Skeletal muscle satellite cell (primary cell): ENCODE measurements at regions not wholly inside any gene's neighbourhood (a gene's known extent, or its start where the extent isn't known, plus 50 kb on each side); places are given as distances from the start of the nearest gene placed in this dataset.
A peak's percentile ranks its signal among the peaks of the same experiment; 100 is the strongest.

Experiments
- H3K27me3 ChIP-seq: 2 replicates; pipeline ENCODE4 v1.7.0; 2013; ENCODE audit warnings: low read length; ENCODE audit not compliant: control insufficient read depth, insufficient read depth
- H3K36me3 ChIP-seq: 2 replicates; pipeline ENCODE4 v1.7.0; 2013; ENCODE audit warnings: mild to moderate bottlenecking, control low read depth, low read length; ENCODE audit not compliant: insufficient read depth
- H3K4me1 ChIP-seq: 2 replicates; pipeline ENCODE4 v1.7.0; 2013; ENCODE audit warnings: low read length; ENCODE audit not compliant: control insufficient read depth, insufficient read depth
- H3K4me2 ChIP-seq: 2 replicates; pipeline ENCODE4 v1.7.0; 2013; ENCODE audit warnings: mild to moderate bottlenecking, low read length
- H3K4me3 ChIP-seq: 2 replicates; pipeline ENCODE4 v1.7.0; 2013; ENCODE audit warnings: low read length
- H3K9ac ChIP-seq: 2 replicates; pipeline ENCODE4 v1.7.0; 2013; ENCODE audit warnings: mild to moderate bottlenecking, low read depth, low read length, moderate library complexity
- H3K9me3 ChIP-seq: replicated peaks from 2 replicates; pipeline ENCODE4 v1.7.0; 2013; ENCODE audit warnings: mild to moderate bottlenecking, control low read depth, low read length

DNA sequence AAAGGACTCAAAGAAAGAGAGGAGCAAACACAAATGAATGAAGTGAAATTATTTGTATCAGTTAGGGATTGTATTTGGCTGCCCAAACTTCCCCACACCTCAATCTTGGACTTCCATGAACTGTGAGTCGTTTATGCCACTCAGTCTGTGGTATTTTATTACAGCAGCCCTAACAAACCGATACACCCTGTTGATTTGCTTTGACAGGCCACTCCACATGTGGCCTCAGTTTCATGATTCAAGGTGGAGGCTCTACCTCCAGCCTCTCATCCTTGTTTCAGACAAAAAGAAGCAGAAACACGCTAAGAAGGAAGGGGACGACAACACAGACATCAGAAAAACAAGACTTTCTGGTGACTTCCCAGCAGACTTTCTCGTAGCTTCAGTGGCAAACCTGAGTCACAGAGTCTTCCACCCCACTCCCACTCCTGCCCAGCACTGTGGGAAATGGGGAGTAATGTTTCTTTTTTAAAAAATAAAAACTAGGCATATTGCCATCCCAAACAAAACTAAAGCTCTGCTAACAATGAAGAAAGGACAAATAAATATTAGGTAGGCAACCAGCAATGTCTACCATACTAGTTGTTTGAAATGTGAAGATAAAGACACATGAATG, 52.2 kb upstream of the ABCA1 start:
- peaks cover 8% of the 10 kb centered on the region for H3K4me1 ChIP-seq
- H3K4me3 ChIP-seq, result no peak overlapping the region
- H3K4me2 ChIP-seq, result no peak overlapping the region
- no peaks in the 10 kb centered on the region for H3K36me3 ChIP-seq
- no peaks in the 10 kb centered on the region for H3K27me3 ChIP-seq
- no peak overlapping the region for H3K9ac ChIP-seq
- H3K9me3 ChIP-seq, result no peaks in the 10 kb centered on the region

GRCh38 chr9:104981543-104982129, 53.7 kb upstream of the ABCA1 start:
- H3K4me1 ChIP-seq, result peaks cover 8% of the 10 kb centered on the region
- no peak overlapping the region for H3K9ac ChIP-seq
- H3K4me2 ChIP-seq, result no peak overlapping the region
- H3K9me3 ChIP-seq, result no peaks in the 10 kb centered on the region
- H3K4me3 ChIP-seq, result no peak overlapping the region
- H3K36me3 ChIP-seq, result no peaks in the 10 kb centered on the region
- H3K27me3 ChIP-seq, result no peaks in the 10 kb centered on the region

DNA sequence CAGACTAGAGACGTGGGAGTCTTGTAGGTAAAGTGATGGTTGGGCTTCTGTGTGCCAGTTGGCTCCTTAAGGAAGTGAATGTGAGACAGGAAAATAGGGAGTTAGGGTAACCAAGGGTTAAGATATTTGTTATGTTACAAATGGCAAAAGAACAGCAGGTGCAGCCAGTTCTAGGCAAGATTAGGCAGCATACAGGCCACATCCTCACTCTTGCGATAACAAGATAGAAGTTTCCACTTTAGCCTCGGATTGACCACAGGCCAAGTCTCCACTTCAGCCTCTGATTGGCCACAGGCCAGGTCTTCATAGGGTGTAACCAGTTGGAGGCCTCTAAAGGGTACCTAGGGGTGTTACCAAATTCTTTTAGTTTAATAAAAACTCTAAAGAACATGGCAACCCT, 54.6 kb upstream of the ABCA1 start:
- no peak overlapping the region for H3K4me3 ChIP-seq
- no peaks in the 10 kb centered on the region for H3K36me3 ChIP-seq
- no peaks in the 10 kb centered on the region for H3K27me3 ChIP-seq
- H3K9me3 ChIP-seq, result no peaks in the 10 kb centered on the region
- no peak overlapping the region for H3K4me2 ChIP-seq
- peaks cover 8% of the 10 kb centered on the region for H3K4me1 ChIP-seq
- H3K9ac ChIP-seq, result no peak overlapping the region

- Histone ChIP-seq H3K9ac (no peak overlapping the region), H3K4me3 (no peak overlapping the region), H3K4me2 (no peak overlapping the region), H3K9me3 (no peaks in the 10 kb centered on the region), H3K4me1 (peaks cover 8% of the 10 kb centered on the region), H3K27me3 (no peaks in the 10 kb centered on the region), H3K36me3 (no peaks in the 10 kb centered on the region)
Observed at GRCh38 chr9:104983491-104983890, 55.5 kb upstream of the ABCA1 start.

- no peak overlapping the region for H3K9ac ChIP-seq
- no peak overlapping the region for H3K4me3 ChIP-seq
- H3K4me1 ChIP-seq, result peaks cover 8% of the 10 kb centered on the region
- H3K36me3 ChIP-seq, result no peaks in the 10 kb centered on the region
- H3K4me2 ChIP-seq, result no peak overlapping the region
- no peaks in the 10 kb centered on the region for H3K9me3 ChIP-seq
- H3K27me3 ChIP-seq, result no peaks in the 10 kb centered on the region
Observed at GRCh38 chr9:104984121-104984520, 56.2 kb upstream of the ABCA1 start.

DNA sequence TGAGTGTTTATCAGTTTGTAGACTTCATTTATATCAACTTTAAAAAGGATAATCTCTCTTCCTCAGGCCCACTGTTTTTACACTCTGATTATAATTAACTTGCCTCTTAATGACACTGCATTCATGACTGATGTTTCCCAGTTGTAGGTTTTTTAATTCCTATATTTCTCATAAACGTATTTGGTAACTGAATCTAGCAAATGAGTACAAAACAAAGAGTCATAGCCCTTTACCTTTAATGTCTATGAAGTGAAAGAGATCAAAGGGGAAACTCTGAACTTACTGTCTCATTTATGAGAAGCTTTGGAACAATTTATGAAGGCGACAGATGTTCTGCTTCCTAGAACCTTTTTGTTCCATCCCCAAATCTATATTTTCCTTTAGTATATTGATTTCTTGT, 56.6 kb upstream of the ABCA1 start:
- Histone ChIP-seq H3K9me3 (no peaks in the 10 kb centered on the region), H3K27me3 (no peaks in the 10 kb centered on the region), H3K4me2 (no peak overlapping the region), H3K4me1 (peaks cover 8% of the 10 kb centered on the region), H3K9ac (no peak overlapping the region), H3K36me3 (no peaks in the 10 kb centered on the region), H3K4me3 (no peak overlapping the region)

GRCh38 chr9:104984948-104985347, 57.0 kb upstream of the ABCA1 start:
- Histone ChIP-seq H3K4me3 (no peak overlapping the region), H3K9me3 (no peaks in the 10 kb centered on the region), H3K9ac (no peak overlapping the region), H3K4me2 (no peak overlapping the region), H3K27me3 (no peaks in the 10 kb centered on the region), H3K4me1 (peaks cover 8% of the 10 kb centered on the region), H3K36me3 (no peaks in the 10 kb centered on the region)

- H3K36me3 ChIP-seq, result no peaks in the 10 kb centered on the region
- peaks cover 7% of the 10 kb centered on the region for H3K4me1 ChIP-seq
- no peak overlapping the region for H3K9ac ChIP-seq
- H3K4me2 ChIP-seq, result no peak overlapping the region
- H3K27me3 ChIP-seq, result no peaks in the 10 kb centered on the region
- no peaks in the 10 kb centered on the region for H3K9me3 ChIP-seq
- H3K4me3 ChIP-seq, result no peak overlapping the region
Observed at GRCh38 chr9:104986096-104986495, 58.1 kb upstream of the ABCA1 start.

- H3K9ac ChIP-seq, result no peak overlapping the region
- H3K27me3 ChIP-seq, result no peaks in the 10 kb centered on the region
- H3K4me1 ChIP-seq, result peaks cover 12% of the 10 kb centered on the region
- H3K4me3 ChIP-seq, result no peak overlapping the region
- H3K4me2 ChIP-seq, result no peak overlapping the region
- no peaks in the 10 kb centered on the region for H3K36me3 ChIP-seq
- no peaks in the 10 kb centered on the region for H3K9me3 ChIP-seq
Observed at GRCh38 chr9:104987743-104988142, 59.8 kb upstream of the ABCA1 start.

DNA sequence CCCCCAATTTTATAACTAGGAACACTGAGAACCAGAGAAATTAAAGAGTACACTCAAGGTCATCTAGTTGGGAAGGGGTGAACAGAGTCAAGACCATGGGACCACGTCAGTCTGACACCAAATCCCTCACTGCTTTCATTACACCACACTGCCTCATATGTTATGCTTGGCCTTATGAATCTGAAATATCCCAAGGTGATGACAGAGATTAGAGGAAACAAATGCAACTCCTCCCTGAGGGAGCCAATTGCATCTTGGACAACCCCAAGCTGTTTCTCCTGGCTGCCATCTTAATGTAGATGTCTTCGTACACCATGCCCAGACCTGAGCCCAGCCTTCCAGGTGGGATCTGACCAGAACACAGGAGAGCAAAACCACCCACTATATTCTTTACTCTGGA, 60.6 kb upstream of the ABCA1 start:
- no peak overlapping the region for H3K4me3 ChIP-seq
- H3K4me1 ChIP-seq, result peaks cover 17% of the 10 kb centered on the region
- H3K36me3 ChIP-seq, result no peaks in the 10 kb centered on the region
- no peak overlapping the region for H3K9ac ChIP-seq
- no peaks in the 10 kb centered on the region for H3K9me3 ChIP-seq
- no peaks in the 10 kb centered on the region for H3K27me3 ChIP-seq
- no peak overlapping the region for H3K4me2 ChIP-seq

DNA sequence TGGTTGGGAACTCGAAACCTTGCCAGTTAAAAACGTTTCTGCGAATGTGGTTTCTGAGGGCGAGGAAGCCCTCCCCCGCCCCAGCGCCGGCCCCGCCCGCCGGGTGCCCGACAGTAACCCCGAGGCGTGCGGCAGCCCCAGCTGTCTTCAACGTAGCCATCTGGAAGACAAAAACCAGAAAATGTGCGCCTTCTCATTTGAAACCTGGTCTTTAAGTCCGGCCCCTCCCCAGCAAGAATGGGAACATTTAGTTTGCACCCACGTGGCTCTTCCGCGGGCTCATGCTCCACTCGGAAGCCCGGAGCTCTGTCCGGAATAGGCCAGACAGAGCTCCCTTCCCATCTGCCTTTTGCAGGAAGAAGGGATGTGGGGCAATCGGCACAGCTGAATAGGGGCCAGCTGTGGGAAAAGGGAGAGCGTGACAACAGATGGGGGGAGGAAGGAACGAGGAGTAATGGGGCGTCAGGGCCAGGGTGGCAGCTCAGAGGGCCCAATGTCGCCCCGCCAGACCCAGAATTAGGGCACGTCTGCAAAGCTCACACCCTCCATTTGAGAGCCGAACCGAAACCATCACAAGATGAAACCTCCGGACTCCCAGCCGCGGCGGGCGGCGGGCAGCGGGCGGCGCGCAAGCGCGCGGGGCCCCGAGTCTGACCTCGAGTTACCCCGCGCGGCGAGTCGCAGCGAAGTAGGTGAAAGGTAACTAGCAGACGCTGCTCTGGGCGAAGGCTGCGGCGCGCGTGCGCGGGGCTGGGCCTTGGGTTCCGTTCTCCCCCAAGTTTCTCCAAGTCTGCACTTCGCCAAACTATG, 63.4 kb upstream of the ABCA1 start:
- H3K27me3 ChIP-seq, result no peaks in the 10 kb centered on the region
- no peaks in the 10 kb centered on the region for H3K36me3 ChIP-seq
- H3K9ac ChIP-seq, result peak overlapping the region; percentile 73
- H3K9me3 ChIP-seq, result no peaks in the 10 kb centered on the region
- H3K4me1 ChIP-seq, result peaks cover 21% of the 10 kb centered on the region
- peak overlapping the region; percentile 74 for H3K4me3 ChIP-seq
- peak overlapping the region; percentile 83 for H3K4me2 ChIP-seq
